SK-N-SH treated with all-trans-retinoic acid at 6 μM for 48 hours (cell line): ENCODE measurements at regions not wholly inside any gene's neighbourhood (a gene's known extent, or its start where the extent isn't known, plus 50 kb on each side); places are given as distances from the start of the nearest gene placed in this dataset.

Experiments
- CREB5 ChIP-seq: fragments of 250-450 bp; sonication (Bioruptor Pico); IDR thresholded peaks from 2 replicates; pipeline ENCODE4 v1.5.1; 2020; ENCODE audit warnings: low read depth, mild to moderate bottlenecking, moderate library complexity
- CSDC2 ChIP-seq: fragments of 250-450 bp; sonication (Bioruptor Pico); IDR thresholded peaks from 2 replicates; pipeline ENCODE4 v1.5.0; 2020; ENCODE audit warnings: mild to moderate bottlenecking, moderate library complexity
- PATZ1 ChIP-seq: fragments of 250-450 bp; sonication (Bioruptor Pico); IDR thresholded peaks from 2 replicates; pipeline ENCODE4 v1.8.0; 2020; ENCODE audit warnings: mild to moderate bottlenecking, moderate library complexity, borderline replicate concordance
- PPARA ChIP-seq: fragments of 250-450 bp; sonication (Bioruptor Pico); IDR thresholded peaks from 2 replicates; pipeline ENCODE4 v1.5.0; 2020; ENCODE audit warnings: mild to moderate bottlenecking, borderline replicate concordance
- RARB ChIP-seq: fragments of 250-450 bp; sonication (Bioruptor Pico); IDR thresholded peaks from 2 replicates; pipeline ENCODE4 v1.8.0; 2021; ENCODE audit warnings: mild to moderate bottlenecking, moderate library complexity
- SNAI2 ChIP-seq: fragments of 250-450 bp; sonication (Bioruptor Pico); IDR thresholded peaks from 2 replicates; pipeline ENCODE4 v1.5.0; 2020; ENCODE audit warnings: mild to moderate bottlenecking, moderate library complexity
- TCF4 ChIP-seq: fragments of 250-450 bp; sonication (Bioruptor Pico); IDR thresholded peaks from 2 replicates; pipeline ENCODE4 v1.8.0; 2021; ENCODE audit warnings: mild to moderate bottlenecking, moderate library complexity, borderline replicate concordance
- TOX ChIP-seq: fragments of 250-450 bp; sonication (Bioruptor Pico); IDR thresholded peaks from 2 replicates; pipeline ENCODE4 v1.8.0; 2021; ENCODE audit warnings: mild to moderate bottlenecking, moderate library complexity, borderline replicate concordance
- ZC3H10 ChIP-seq: fragments of 250-450 bp; sonication (Bioruptor Pico); IDR thresholded peaks from 2 replicates; pipeline ENCODE4 v1.5.1; 2021; ENCODE audit warnings: mild to moderate bottlenecking, moderate library complexity
- ZFP3 ChIP-seq: fragments of 250-450 bp; sonication (Bioruptor Pico); IDR thresholded peaks from 2 replicates; pipeline ENCODE4 v1.5.0; 2020; ENCODE audit warnings: mild to moderate bottlenecking, moderate library complexity
- ZFP30 ChIP-seq: fragments of 450-650 bp; formaldehyde crosslinking; IDR thresholded peaks from 2 replicates; pipeline ENCODE4 v1.5.0; 2022; ENCODE audit warnings: mild to moderate bottlenecking, moderate library complexity
- ZNF565 ChIP-seq: fragments of 450-650 bp; formaldehyde crosslinking; conservative IDR thresholded peaks from 2 replicates; pipeline ENCODE4 v1.5.0; 2020; ENCODE audit warnings: low read depth, mild to moderate bottlenecking, moderate library complexity
- ZNF70 ChIP-seq: fragments of 450-650 bp; formaldehyde crosslinking; IDR thresholded peaks from 2 replicates; pipeline ENCODE4 v1.5.0; 2020; ENCODE audit warnings: mild to moderate bottlenecking, moderate library complexity
- ZNF8 ChIP-seq: fragments of 450-650 bp; formaldehyde crosslinking; IDR thresholded peaks from 2 replicates; pipeline ENCODE4 v1.5.0; 2020; ENCODE audit warnings: mild to moderate bottlenecking, moderate library complexity

GRCh38 chr5:56507351-56507930 is 274.3 kb upstream of the ANKRD55 start:
- TF ChIP-seq ZFP3 (CRISPR knock-in tag) (no peak), TOX (CRISPR knock-in tag) (no peak), PATZ1 (CRISPR knock-in tag) (no peak), CSDC2 (no peak), ZNF565 (CRISPR knock-in tag) (no peak), PPARA (CRISPR knock-in tag) (no peak), SNAI2 (no peak), TCF4 (CRISPR knock-in tag) (no peak), ZNF70 (CRISPR knock-in tag) (no peak), ZC3H10 (CRISPR knock-in tag) (no peak), ZNF8 (CRISPR knock-in tag) (no peak), CREB5 (no peak), RARB (no peak), ZFP30 (CRISPR knock-in tag) (no peak)
